ENCODE measurements at regions not wholly inside any gene's neighbourhood (a gene's known extent, or its start where the extent isn't known, plus 50 kb on each side); places are given as distances from the start of the nearest gene placed in this dataset.
A peak's percentile ranks its signal among the peaks of the same experiment; 100 is the strongest.

DNA sequence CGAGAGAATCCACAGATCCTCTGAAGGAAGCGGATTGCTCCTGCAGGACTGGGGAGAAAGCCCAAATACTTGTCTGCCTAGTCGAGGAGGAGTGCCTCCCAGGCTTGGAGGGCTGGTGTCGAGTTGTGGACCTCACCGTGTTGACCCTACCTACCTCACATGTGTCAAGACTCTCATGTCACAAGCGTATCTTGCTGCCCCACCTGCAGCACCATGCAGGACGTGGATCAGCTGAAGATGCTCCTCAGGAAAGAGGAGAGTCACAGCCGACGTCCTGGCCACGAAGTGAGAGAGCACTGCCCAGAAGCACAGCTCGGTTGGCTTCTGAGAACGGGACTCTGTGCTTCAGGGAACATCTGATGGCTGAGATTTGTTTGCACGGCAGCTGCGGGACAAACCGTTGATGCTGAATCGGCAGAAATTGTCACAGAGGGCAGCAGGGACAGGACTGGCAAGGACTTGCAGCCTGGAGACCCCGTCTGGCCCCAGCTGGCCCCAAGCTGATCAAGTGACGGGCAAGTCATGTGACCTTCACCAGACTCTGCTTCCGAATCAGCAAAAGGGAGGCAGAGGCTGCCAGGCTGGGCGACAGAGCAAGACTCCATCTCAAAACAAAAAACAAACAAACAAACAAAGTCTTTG, 119.1 kb upstream of the ITGA1 start:
- DNase-seq (ENCODE audit: low spot score), result peak; percentile 34
- Histone ChIP-seq H3K4me1 (ENCODE audit: insufficient read depth, poor library complexity, severe bottlenecking) (no peaks in the 10 kb centered on the region), H3K27me3 (ENCODE audit: insufficient read depth, poor library complexity, severe bottlenecking) (peaks cover 8% of the 10 kb centered on the region), H3K27ac (ENCODE audit: poor library complexity, severe bottlenecking) (no peak overlapping the region), H3K9me3 (ENCODE audit: severe bottlenecking) (no peaks in the 10 kb centered on the region), H3K4me3 (ENCODE audit: severe bottlenecking) (no peak overlapping the region), H3K36me3 (ENCODE audit: low read depth) (no peaks in the 10 kb centered on the region)
- no peak for ATAC-seq (ENCODE audit: low read depth)
- no peak for TF ChIP-seq CTCF (IDR thresholded peaks at IDR 0.05; ENCODE audit: poor library complexity, severe bottlenecking)

GRCh38 chr5:52672459-52672858, 115.3 kb upstream of the ITGA1 start:
- Histone ChIP-seq H3K4me3 (ENCODE audit: severe bottlenecking) (no peak overlapping the region), H3K36me3 (ENCODE audit: low read depth) (no peaks in the 10 kb centered on the region), H3K27ac (ENCODE audit: poor library complexity, severe bottlenecking) (no peak overlapping the region), H3K9me3 (ENCODE audit: severe bottlenecking) (no peaks in the 10 kb centered on the region), H3K4me1 (ENCODE audit: insufficient read depth, poor library complexity, severe bottlenecking) (peaks cover 9% of the 10 kb centered on the region), H3K27me3 (ENCODE audit: insufficient read depth, poor library complexity, severe bottlenecking) (peaks cover 5% of the 10 kb centered on the region)
- no peak for DNase-seq (ENCODE audit: low spot score)
- TF ChIP-seq CTCF (IDR thresholded peaks at IDR 0.05; ENCODE audit: poor library complexity, severe bottlenecking), result no peak
- ATAC-seq (ENCODE audit: low read depth), result no peak

- Histone ChIP-seq H3K4me3 (ENCODE audit: severe bottlenecking) (no peak overlapping the region), H3K4me1 (ENCODE audit: insufficient read depth, poor library complexity, severe bottlenecking) (peaks cover 9% of the 10 kb centered on the region), H3K9me3 (ENCODE audit: severe bottlenecking) (no peaks in the 10 kb centered on the region), H3K27me3 (ENCODE audit: insufficient read depth, poor library complexity, severe bottlenecking) (peaks cover 5% of the 10 kb centered on the region), H3K27ac (ENCODE audit: poor library complexity, severe bottlenecking) (no peak overlapping the region), H3K36me3 (ENCODE audit: low read depth) (no peaks in the 10 kb centered on the region)
- no peak for DNase-seq (ENCODE audit: low spot score)
- ATAC-seq (ENCODE audit: low read depth), result no peak
- no peak for TF ChIP-seq CTCF (IDR thresholded peaks at IDR 0.05; ENCODE audit: poor library complexity, severe bottlenecking)
Observed at GRCh38 chr5:52673495-52673894, 114.2 kb upstream of the ITGA1 start.

DNA sequence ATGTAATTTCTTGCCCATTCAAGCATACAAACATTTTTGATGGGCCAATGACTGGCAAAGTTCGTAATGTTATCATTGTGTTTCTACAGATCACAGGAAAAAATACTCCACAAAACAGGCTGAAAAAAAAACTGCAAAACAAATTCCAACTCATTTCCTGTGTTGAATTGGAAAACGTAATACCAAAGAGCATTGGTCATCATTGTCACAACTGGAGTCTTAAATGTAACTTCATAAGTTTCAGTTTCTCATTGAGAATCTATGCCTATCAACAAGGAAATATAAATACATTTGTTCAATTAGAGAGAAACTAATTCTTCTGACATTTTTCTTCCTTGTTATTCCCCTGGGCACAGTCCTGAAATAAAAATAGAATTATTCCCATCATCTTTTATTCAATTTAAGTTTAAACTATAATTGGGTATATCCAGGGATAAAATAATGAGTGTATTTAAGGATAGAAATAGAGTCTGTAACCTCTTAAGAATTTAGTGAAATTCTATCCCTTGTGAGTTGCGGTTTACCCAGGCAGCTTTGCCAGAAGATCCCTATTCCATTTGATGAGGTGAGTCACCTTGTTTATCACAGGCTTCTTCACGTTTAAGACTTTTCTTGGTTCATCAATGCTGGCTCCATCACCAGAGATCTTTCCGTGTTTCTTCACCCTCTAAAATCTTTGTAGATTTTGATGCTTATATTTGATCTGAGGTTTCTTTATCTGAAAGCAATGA, 112.7 kb upstream of the ITGA1 start:
- no peak overlapping the region for H3K4me3 ChIP-seq (ENCODE audit: severe bottlenecking)
- no peak overlapping the region for H3K27ac ChIP-seq (ENCODE audit: poor library complexity, severe bottlenecking)
- H3K27me3 ChIP-seq (ENCODE audit: insufficient read depth, poor library complexity, severe bottlenecking), result peaks cover 2% of the 10 kb centered on the region
- H3K4me1 ChIP-seq (ENCODE audit: insufficient read depth, poor library complexity, severe bottlenecking), result peaks cover 9% of the 10 kb centered on the region
- peak; percentile 83 for ATAC-seq (ENCODE audit: low read depth)
- no peaks in the 10 kb centered on the region for H3K9me3 ChIP-seq (ENCODE audit: severe bottlenecking)
- H3K36me3 ChIP-seq (ENCODE audit: low read depth), result no peaks in the 10 kb centered on the region
- TF ChIP-seq CTCF (IDR thresholded peaks at IDR 0.05; ENCODE audit: poor library complexity, severe bottlenecking), result no peak
- DNase-seq (ENCODE audit: low spot score), result no peak

GRCh38 chr5:52682492-52682891, 105.2 kb upstream of the ITGA1 start:
- Histone ChIP-seq H3K27ac (ENCODE audit: poor library complexity, severe bottlenecking) (no peak overlapping the region), H3K9me3 (ENCODE audit: severe bottlenecking) (no peaks in the 10 kb centered on the region), H3K27me3 (ENCODE audit: insufficient read depth, poor library complexity, severe bottlenecking) (no peaks in the 10 kb centered on the region), H3K4me1 (ENCODE audit: insufficient read depth, poor library complexity, severe bottlenecking) (no peaks in the 10 kb centered on the region), H3K4me3 (ENCODE audit: severe bottlenecking) (no peak overlapping the region), H3K36me3 (ENCODE audit: low read depth) (no peaks in the 10 kb centered on the region)
- DNase-seq (ENCODE audit: low spot score) (no peak), ATAC-seq (ENCODE audit: low read depth) (no peak)
- TF ChIP-seq CTCF (IDR thresholded peaks at IDR 0.05; ENCODE audit: poor library complexity, severe bottlenecking), result no peak

Data from RWPE2 (cell line).